Kidney epithelial cell (primary cell): ENCODE measurements at regions not wholly inside any gene's neighbourhood (a gene's known extent, or its start where the extent isn't known, plus 50 kb on each side); places are given as distances from the start of the nearest gene placed in this dataset.

Experiments
- DNase-seq: peaks from one replicate; pipeline ENCODE4 v3.0.0-alpha.2; 2010; ENCODE audit warnings: low read depth
- H3K27me3 ChIP-seq: 2 replicates; pipeline ENCODE4 v1.6.0; 2011; ENCODE audit warnings: low read length; ENCODE audit not compliant: control insufficient read depth, insufficient read depth
- H3K36me3 ChIP-seq: 2 replicates; pipeline ENCODE4 v1.5.1; 2011; ENCODE audit warnings: low read length; ENCODE audit not compliant: control insufficient read depth, insufficient read depth
- H3K4me3 ChIP-seq: 2 replicates; pipeline ENCODE4 v1.5.1; 2011; ENCODE audit warnings: low read depth, mild to moderate bottlenecking, control low read depth, low read length
- CTCF ChIP-seq: IDR thresholded peaks from 2 replicates; pipeline ENCODE4 v1.5.1; 2011; ENCODE audit warnings: mild to moderate bottlenecking, moderate library complexity, low read length, control low read depth, inconsistent platforms; ENCODE audit not compliant: insufficient read depth, poor library complexity, severe bottlenecking

DNA sequence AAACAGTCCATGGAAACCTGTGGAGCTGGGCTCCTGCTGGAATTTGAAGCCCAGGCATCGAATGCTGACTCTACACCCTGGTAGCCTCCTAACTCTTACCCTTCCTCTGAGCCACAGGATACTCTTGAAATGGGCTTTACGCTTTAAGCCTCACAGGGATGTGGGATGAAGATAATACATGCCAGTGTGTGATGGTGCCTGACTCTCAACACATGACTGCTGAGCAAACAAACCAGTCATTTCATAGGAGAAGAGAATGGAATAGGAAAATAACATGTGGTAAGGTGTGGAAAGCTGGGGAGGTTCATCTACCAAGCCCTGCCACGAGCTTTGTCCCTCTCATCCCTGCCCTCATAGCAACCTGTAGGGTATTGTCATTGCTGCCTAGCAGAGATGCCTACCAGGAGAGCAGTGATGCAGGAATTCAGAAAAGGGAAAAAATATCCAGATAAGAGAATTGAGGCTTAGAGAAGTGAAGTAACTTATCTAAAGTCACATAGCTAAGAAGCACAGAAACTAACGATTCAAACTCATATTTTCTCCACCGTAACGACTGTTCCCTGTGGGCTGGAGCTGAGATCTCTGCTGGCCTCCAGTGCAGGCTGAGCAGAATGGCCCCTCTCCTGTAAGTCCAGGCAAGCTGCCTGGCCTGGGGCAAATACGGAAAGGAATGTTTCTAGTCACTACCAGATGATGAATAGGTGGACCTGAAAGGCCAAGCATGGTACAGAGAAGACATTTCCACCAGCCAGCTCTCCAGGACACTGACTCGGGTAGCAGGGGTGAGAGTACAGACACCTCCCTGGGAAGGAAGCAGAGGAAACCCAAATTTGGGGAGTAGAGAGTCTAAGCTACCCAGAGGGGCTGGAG, 90.2 kb upstream of the DUSP5 start:
- no peaks in the 10 kb centered on the region for H3K27me3 ChIP-seq
- TF ChIP-seq CTCF = no peak
- no peak for DNase-seq
- no peak overlapping the region for H3K4me3 ChIP-seq
- no peaks in the 10 kb centered on the region for H3K36me3 ChIP-seq

DNA sequence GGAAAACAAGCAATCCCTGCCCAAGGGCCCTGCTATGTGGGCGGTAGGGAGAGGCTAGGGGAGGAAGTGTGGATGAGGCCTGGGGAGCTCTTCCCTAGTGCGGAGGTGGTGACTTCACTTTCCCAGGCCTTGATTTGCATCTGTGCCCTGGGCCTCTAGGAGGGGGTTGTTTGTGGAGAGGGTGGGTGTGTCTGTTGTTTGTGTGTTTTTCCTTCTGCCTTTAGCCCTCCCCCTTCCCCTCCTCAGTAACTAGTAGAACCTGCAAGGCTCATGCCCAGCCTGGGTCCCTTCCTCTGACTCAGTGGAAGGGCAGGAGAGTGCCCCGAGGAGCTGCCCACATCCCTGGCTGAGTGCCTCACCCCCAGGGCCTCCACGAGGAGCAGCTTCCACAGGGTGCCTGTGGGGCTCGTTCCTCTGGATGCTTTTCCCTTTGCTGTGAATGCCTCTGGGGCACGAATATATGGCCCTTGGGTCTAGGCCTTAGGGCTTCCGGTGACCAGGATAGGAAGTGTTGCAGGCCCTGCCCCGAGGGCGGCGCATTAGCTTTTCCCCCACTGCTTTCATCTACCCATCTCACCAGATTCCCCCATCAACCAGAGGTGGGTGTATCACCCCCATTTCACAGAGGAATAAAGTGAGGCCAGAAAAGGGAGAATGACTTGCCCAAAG, 89.4 kb upstream of the DUSP5 start:
- TF ChIP-seq CTCF = no peak
- Histone ChIP-seq H3K27me3 (no peaks in the 10 kb centered on the region), H3K4me3 (no peak overlapping the region), H3K36me3 (no peaks in the 10 kb centered on the region)
- DNase-seq = no peak

- H3K4me3 ChIP-seq = no peak overlapping the region
- no peak for TF ChIP-seq CTCF
- DNase-seq = no peak
Observed at GRCh38 chr10:110408943-110409342, 88.8 kb upstream of the DUSP5 start.

GRCh38 chr10:110409488-110409887, 88.2 kb upstream of the DUSP5 start:
- Histone ChIP-seq H3K4me3 (no peak overlapping the region), H3K36me3 (no peaks in the 10 kb centered on the region), H3K27me3 (no peaks in the 10 kb centered on the region)
- no peak for TF ChIP-seq CTCF
- DNase-seq = no peak

More at GRCh38 chr10:110408943-110409342, 88.8 kb upstream of the DUSP5 start:
- Histone ChIP-seq H3K36me3 (no peaks in the 10 kb centered on the region), H3K27me3 (no peaks in the 10 kb centered on the region)

GRCh38 chr10:110409926-110410325, 87.8 kb upstream of the DUSP5 start:
- no peak for TF ChIP-seq CTCF
- H3K36me3 ChIP-seq = no peaks in the 10 kb centered on the region
- DNase-seq = no peak
- H3K4me3 ChIP-seq = no peak overlapping the region
- H3K27me3 ChIP-seq = no peaks in the 10 kb centered on the region
